ENCODE measurements at regions not wholly inside any gene's neighbourhood (a gene's known extent, or its start where the extent isn't known, plus 50 kb on each side); places are given as distances from the start of the nearest gene placed in this dataset.

DNA sequence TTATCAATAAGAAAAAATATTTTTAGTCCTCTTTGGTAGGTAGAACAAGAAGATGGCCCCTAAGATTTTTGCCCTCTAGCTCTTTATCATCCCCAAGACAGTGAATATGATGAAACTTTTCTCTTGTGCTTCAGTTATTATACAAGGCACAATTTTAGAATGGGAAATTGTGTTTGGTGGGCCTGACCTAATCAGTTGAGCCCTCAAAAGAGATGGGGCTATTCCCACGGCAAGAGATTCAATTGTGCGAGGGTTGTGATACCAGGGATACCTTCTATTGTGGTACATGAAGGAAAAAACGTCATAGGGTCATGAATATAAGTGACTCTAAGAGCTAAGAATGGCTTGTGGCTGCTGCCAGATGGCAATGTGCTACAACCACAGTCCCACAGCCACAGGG, 94.0 kb upstream of the COX7C start:
- no peak for DNase-seq (ENCODE audit: low spot score)
- Histone ChIP-seq H3K27me3 (ENCODE audit: control insufficient read depth in 4 of 4, insufficient read depth in 4 of 4, low read length in 3 of 4) (no peaks in the 10 kb centered on the region), H3K9ac (ENCODE audit: low read depth in 1 of 2, low read length in 2 of 2) (no peak overlapping the region), H3K9me3 (ENCODE audit: control insufficient read depth in 4 of 4, low read length in 3 of 4) (peaks cover 0 to 2% (median 0%) of the 10 kb centered on the region in 4 donors), H3K27ac (ENCODE audit: low read depth in 1 of 2, low read length in 2 of 2) (no peak overlapping the region), H3K4me1 (ENCODE audit: control insufficient read depth in 4 of 4, insufficient read depth in 4 of 4, low read length in 3 of 4) (no peaks in the 10 kb centered on the region), H3K36me3 (ENCODE audit: control insufficient read depth in 4 of 4, insufficient read depth in 3 of 4, low read depth in 1 of 4, low read length in 3 of 4) (no peaks in the 10 kb centered on the region), H3K4me3 (ENCODE audit: low read depth in 1 of 3, low read length in 3 of 3) (no peak overlapping the region)
- TF ChIP-seq CTCF (IDR thresholded peaks at IDR 0.05; ENCODE audit: low read depth, low read length, missing input control) (no peak), EGR1 (IDR thresholded peaks at IDR 0.05; ENCODE audit: low read depth in 2 of 2) (no peak), SP1 (IDR thresholded peaks at IDR 0.05) (no peak), TAF1 (conservative IDR thresholded peaks at IDR 0.05) (no peak), RXRA (IDR thresholded peaks at IDR 0.05) (no peak), FOXA1 (IDR thresholded peaks at IDR 0.05) (no peak), JUND (IDR thresholded peaks at IDR 0.05) (no peak), GABPA (IDR thresholded peaks at IDR 0.05 in 1 of 2, conservative IDR thresholded peaks at IDR 0.05 in 1 of 2) (no peak), YY1 (IDR thresholded peaks at IDR 0.05) (no peak), FOXA2 (IDR thresholded peaks at IDR 0.05) (no peak), HNF4G (IDR thresholded peaks at IDR 0.05) (no peak), RAD21 (IDR thresholded peaks at IDR 0.05) (no peak), NR2F2 (IDR thresholded peaks at IDR 0.05) (no peak), ZBTB33 (IDR thresholded peaks at IDR 0.05) (no peak)
- TF ChIP-seq, protein P1, sequence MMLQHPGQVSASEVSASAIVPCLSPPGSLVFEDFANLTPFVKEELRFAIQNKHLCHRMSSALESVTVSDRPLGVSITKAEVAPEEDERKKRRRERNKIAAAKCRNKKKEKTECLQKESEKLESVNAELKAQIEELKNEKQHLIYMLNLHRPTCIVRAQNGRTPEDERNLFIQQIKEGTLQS (IDR thresholded peaks at IDR 0.05) = no peak
- TF ChIP-seq, protein P2, sequence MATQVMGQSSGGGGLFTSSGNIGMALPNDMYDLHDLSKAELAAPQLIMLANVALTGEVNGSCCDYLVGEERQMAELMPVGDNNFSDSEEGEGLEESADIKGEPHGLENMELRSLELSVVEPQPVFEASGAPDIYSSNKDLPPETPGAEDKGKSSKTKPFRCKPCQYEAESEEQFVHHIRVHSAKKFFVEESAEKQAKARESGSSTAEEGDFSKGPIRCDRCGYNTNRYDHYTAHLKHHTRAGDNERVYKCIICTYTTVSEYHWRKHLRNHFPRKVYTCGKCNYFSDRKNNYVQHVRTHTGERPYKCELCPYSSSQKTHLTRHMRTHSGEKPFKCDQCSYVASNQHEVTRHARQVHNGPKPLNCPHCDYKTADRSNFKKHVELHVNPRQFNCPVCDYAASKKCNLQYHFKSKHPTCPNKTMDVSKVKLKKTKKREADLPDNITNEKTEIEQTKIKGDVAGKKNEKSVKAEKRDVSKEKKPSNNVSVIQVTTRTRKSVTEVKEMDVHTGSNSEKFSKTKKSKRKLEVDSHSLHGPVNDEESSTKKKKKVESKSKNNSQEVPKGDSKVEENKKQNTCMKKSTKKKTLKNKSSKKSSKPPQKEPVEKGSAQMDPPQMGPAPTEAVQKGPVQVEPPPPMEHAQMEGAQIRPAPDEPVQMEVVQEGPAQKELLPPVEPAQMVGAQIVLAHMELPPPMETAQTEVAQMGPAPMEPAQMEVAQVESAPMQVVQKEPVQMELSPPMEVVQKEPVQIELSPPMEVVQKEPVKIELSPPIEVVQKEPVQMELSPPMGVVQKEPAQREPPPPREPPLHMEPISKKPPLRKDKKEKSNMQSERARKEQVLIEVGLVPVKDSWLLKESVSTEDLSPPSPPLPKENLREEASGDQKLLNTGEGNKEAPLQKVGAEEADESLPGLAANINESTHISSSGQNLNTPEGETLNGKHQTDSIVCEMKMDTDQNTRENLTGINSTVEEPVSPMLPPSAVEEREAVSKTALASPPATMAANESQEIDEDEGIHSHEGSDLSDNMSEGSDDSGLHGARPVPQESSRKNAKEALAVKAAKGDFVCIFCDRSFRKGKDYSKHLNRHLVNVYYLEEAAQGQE (IDR thresholded peaks at IDR 0.05) = no peak
- WGBS = 53% methylated on average over 3 of the region's 3 CpGs

DNA sequence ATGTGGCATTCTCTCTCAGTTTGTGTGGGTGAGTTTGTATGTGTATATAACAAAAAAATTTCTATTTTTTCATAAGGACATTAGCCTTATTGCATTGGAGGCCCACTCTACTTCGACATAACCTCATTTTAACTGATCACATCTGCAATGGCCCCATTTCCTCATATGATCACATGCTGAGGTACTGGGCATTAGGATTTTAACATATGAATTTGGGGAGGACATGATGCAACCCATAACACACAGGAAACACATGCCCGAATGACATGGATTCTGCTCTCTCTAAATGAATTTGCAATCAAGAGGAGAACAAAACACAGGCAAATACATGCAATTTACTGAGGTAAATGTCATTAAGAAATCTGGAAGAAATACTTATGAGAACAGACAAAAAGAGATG, 92.1 kb upstream of the COX7C start:
- no peak overlapping the region for H3K27ac ChIP-seq (ENCODE audit: low read depth in 1 of 2, low read length in 2 of 2)

More for the DNA sequence above, 92.1 kb upstream of the COX7C start:
- H3K4me1 ChIP-seq (ENCODE audit: control insufficient read depth in 4 of 4, insufficient read depth in 4 of 4, low read length in 3 of 4) = no peaks in the 10 kb centered on the region
- H3K36me3 ChIP-seq (ENCODE audit: control insufficient read depth in 4 of 4, insufficient read depth in 3 of 4, low read depth in 1 of 4, low read length in 3 of 4) = no peaks in the 10 kb centered on the region
- DNase-seq (ENCODE audit: low spot score) = no peak
- no peak overlapping the region for H3K9ac ChIP-seq (ENCODE audit: low read depth in 1 of 2, low read length in 2 of 2)
- H3K4me3 ChIP-seq (ENCODE audit: low read depth in 1 of 3, low read length in 3 of 3) = no peak overlapping the region
- TF ChIP-seq, protein P3, sequence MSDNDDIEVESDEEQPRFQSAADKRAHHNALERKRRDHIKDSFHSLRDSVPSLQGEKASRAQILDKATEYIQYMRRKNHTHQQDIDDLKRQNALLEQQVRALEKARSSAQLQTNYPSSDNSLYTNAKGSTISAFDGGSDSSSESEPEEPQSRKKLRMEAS (IDR thresholded peaks at IDR 0.05) = no peak
- TF ChIP-seq NR2F2 (IDR thresholded peaks at IDR 0.05) (no peak), GABPA (IDR thresholded peaks at IDR 0.05 in 1 of 2, conservative IDR thresholded peaks at IDR 0.05 in 1 of 2) (no peak), FOXA2 (IDR thresholded peaks at IDR 0.05) (no peak)
- TF ChIP-seq, protein P1 (IDR thresholded peaks at IDR 0.05) = no peak
- 62% methylated on average over 2 of the region's 2 CpGs for WGBS
- H3K9me3 ChIP-seq (ENCODE audit: control insufficient read depth in 4 of 4, low read length in 3 of 4) = peaks cover 0 to 2% (median 0%) of the 10 kb centered on the region in 4 donors
- no peaks in the 10 kb centered on the region for H3K27me3 ChIP-seq (ENCODE audit: control insufficient read depth in 4 of 4, insufficient read depth in 4 of 4, low read length in 3 of 4)

Data from liver (tissue), 8 donors.